HG03066 (cell line): ENCODE measurements at regions not wholly inside any gene's neighbourhood (a gene's known extent, or its start where the extent isn't known, plus 50 kb on each side); places are given as distances from the start of the nearest gene placed in this dataset.
"Not testable (repeated sequence)": the region's sequence is repeated elsewhere in the genome, so short reads cannot be mapped to it uniquely, and the experiment has no call there.

Source experiments
- ATAC-seq: cut with Tn5 transposase; IDR thresholded peaks from one replicate; pipeline ENCODE4 v1.9.1; 2021; ENCODE audit warnings: low read depth; ENCODE audit not compliant: unreplicated experiment

GRCh38 chr4:17251101-17251500, 260.8 kb downstream of the QDPR start:
- ATAC-seq = no peak

DNA sequence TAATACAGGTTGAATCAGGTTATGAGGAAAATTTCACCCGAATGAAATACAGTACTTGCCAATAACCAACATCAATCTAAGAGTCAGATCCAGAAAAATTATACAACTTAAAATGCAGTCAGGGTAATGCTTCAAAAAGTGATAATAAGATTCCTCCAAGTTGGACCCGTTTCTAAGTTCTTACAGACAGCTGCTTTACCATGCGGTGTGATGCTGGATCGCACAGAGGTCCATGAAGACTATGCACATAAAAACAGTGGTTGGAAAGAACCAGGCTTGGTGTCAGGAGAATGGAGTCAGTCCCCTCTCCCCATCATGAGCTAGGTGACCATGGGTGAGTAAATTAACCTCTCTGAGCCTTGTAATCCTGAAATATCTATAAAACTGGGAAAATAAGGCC, 261.3 kb downstream of the QDPR start:
- no peak for ATAC-seq

GRCh38 chr4:17246656-17247055, 265.2 kb downstream of the QDPR start:
- ATAC-seq = no peak

DNA sequence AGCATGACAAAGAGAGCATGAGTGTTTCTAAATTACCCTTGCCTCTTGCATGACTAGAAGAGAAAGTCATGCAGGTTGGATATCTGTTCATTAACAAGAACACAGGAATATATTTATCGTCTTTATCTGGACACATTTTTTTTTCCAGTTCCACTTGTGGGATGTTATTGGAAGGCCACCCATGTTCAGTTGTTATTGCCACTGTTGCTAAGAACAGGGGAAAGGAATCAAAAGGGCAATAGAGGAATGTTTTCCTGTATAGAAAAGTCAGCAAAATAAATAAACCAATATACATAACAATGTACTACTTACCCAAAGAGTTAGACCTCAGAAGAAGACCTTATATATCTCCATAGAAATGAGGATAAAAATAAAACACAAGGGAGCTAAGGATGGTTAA, 270.1 kb downstream of the QDPR start:
- ATAC-seq = no peak

DNA sequence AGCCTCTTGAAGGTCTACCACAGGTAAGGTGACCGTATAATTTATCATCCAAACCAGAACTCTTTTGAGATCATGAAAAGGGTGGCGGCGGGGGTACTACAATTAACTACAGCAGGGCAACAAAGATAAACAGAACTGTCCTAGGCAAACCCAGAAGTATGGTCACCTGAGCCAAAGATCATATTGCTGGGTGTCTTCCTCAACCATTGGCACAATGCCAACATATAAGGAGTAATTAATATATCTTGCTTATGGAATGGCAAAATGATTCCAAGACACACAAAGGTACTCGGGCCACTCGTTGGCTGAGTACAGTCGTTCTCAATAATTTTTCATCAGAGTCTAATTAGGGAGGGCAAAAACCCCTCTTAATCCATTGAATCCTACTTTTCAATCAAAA, 273.3 kb downstream of the QDPR start:
- ATAC-seq = no peak

DNA sequence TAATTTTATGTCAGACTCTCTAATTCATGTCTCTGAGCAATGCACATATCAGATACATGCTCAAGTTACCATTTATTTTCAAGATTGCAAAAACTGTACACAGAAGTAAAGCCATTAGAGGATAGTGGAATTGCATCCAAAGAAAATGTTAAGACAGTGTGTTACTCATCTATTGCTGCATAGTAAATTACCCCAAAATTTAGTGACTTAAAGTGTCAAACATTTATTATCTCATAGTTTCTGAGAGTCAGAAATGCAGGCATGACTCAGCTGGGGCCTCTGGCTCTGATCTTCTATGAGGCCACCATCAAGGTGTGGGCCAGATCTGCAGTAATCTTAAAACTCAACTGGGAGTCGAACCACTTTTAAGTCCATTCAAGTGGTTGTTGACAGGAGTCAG, 275.2 kb downstream of the QDPR start:
- no peak for ATAC-seq

GRCh38 chr4:17234678-17235077, 277.2 kb downstream of the QDPR start:
- no peak for ATAC-seq

GRCh38 chr4:17232566-17233253, 279.2 kb downstream of the QDPR start:
- no peak for ATAC-seq

- not testable (repeated sequence) for ATAC-seq
Measured at GRCh38 chr4:17231880-17232475, 279.9 kb downstream of the QDPR start.

DNA sequence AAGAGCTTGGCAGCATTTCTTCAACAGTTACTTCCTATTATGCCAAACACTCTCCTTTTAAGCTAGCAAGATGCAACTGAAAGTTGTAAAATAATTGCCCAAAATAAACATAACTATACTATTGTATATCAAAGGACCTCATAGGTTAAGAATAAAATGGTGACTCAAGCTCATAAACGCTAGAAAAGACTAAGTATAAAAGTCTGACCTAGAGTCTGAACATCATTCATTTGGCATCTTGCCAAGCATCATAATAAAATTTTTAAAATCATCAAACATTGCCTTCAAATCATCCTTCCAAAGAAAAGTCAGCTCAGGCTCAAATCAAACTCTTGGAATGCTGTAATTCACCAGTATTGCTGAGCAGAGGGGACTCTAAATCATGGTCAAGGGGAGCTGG, 281.2 kb downstream of the QDPR start:
- no peak for ATAC-seq

- no peak for ATAC-seq
Measured at GRCh38 chr4:17220816-17221215, 291.1 kb downstream of the QDPR start.

DNA sequence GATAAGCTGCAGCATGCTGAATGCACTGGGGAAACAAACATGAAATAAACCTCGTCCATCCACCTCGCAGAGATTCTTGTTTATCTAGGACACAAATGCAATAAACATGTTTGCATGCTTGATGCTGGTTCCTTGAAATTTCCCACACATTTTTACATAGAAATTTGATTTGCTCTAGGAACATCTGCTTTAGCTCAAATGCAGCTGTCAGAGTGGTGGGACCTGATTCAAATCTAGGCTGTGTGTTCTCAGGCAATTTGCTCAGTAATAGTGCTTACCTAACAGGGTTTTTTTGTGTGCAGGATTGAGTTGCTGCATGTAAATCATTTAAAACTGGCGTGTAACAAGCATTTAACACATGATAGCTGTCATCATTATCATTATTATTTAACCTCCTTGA, 293.1 kb downstream of the QDPR start:
- no peak for ATAC-seq

GRCh38 chr4:17206829-17207801, 304.8 kb downstream of the QDPR start:
- no peak for ATAC-seq

DNA sequence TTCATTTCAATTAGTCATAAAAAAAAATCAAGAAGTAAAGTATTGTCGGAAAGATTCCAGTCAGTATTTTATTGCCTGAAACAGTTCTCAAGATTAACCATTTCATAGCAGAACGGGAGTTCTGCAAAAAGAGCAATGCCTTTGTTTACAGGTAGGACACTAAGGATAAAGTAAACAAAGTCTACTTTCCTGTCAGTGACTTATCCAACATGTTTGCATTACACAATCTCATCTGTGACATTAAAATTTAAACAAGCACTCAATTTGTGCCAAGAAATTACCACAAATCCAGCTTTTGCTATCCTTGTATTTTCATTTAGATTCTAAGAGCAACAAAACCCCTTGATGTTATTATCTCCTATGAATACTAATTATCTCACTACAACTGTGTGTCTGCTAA, 306.5 kb upstream of the LDB2 start:
- ATAC-seq = no peak

DNA sequence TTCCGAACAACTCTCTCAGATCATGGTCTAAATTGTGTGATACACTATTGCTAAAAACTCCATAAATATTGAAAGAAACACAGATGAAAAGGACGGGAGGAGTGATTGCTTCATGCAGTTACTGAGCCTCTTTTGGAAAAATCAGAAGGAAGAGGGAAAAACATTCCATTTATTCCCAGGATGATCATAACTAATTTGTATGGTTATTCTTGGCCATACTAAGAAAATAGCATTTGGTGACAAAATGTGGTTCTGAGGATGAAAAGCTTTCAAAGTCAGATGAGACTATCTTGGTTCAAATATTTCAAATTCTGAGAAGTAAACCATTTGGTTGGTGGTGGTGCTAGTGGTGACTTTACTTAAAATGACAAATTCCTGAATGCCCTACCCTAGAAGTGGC, 305.4 kb upstream of the LDB2 start:
- no peak for ATAC-seq

GRCh38 chr4:17197070-17197469, 298.6 kb upstream of the LDB2 start:
- ATAC-seq = no peak

DNA sequence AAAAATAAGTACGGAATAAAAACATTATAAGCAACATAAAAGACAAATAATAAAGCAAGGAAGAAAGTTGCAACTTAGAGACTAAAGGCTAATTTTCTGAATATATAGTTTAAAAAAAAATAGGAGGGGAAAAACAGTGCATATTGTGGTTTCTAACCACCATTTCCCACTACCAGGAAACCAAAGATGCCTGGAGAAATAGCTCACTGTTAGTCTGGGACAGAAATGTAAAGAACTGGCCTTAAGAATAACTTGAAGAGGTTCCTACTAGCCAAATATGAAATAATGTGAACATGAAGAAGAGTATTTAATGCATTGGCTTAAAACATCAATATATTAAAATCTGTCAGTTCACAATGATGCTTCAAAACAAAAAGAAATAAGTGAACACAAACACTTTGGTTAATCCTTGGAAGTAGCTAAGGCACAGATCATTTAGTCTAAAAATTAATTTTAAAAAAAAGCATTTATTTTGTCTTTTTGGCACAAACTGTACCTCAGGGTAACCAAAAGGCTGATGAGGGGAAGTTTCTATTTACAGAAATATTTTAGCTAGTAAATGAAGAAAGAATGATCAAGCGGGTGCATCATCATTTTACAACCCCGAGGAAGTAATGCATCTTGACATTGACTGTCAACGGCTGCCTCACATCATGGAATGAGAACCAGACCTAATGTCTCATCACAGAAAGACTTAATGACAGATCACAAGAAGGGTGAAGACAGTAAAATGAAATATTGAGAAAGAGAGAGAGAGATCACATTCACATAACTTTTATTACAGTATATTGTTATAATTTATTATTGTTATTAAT, 297.2 kb upstream of the LDB2 start:
- no peak for ATAC-seq

- no peak for ATAC-seq
Measured at GRCh38 chr4:17194586-17194985, 296.1 kb upstream of the LDB2 start.

GRCh38 chr4:17189759-17190158, 291.3 kb upstream of the LDB2 start:
- no peak for ATAC-seq

DNA sequence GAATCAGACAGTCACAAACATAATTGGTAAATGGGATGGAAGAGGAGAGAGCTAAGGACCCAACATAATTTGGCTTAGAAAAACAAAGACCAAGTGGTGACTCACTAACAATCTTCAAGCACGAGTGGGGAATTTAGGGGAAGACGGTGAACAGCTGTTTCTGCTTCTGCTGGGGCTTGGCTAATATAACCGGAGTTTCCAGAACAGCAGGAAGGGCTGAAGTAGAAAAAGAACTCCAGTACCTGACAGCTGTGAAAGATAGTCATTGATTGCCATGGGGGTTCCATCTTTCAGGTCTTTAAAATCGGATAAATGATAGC, 290.9 kb upstream of the LDB2 start:
- no peak for ATAC-seq
